HL-60 (cell line): ENCODE measurements at regions not wholly inside any gene's neighbourhood (a gene's known extent, or its start where the extent isn't known, plus 50 kb on each side); places are given as distances from the start of the nearest gene placed in this dataset.

ENCODE experiments used
- DNase-seq, 2 experiments: peaks; one replicate each; pipeline ENCODE4 v3.0.0-alpha.2; 2010 to 2020; ENCODE audit warnings: low read depth in 1 of 2, low spot score in 1 of 2
- H3K27ac ChIP-seq: fragments of 250-450 bp; sonication (Bioruptor Pico); replicated peaks from 2 replicates; pipeline ENCODE4 v1.5.1; 2020; ENCODE audit warnings: mild to moderate bottlenecking, moderate library complexity
- H3K27me3 ChIP-seq: fragments of 250-450 bp; sonication (Bioruptor Pico); 2 replicates; pipeline ENCODE4 v1.5.1; 2021; ENCODE audit warnings: mild to moderate bottlenecking, moderate library complexity; ENCODE audit not compliant: insufficient read depth, poor library complexity, severe bottlenecking
- H3K4me3 ChIP-seq: replicated peaks from 2 replicates; pipeline ENCODE4 v1.5.1; 2011; ENCODE audit warnings: mild to moderate bottlenecking, control low read depth, low read length; ENCODE audit not compliant: insufficient read depth
- GABPA ChIP-seq: IDR thresholded peaks from 2 replicates; pipeline ENCODE4 v1.6.1; 2012; ENCODE audit warnings: low read depth
- POLR2AphosphoS5 ChIP-seq: IDR thresholded peaks from 2 replicates; pipeline ENCODE4 v1.6.1; 2012; ENCODE audit warnings: low read depth
- SPI1 ChIP-seq: IDR thresholded peaks from 2 replicates; pipeline ENCODE4 v1.6.1; 2012; ENCODE audit warnings: low read depth, mild to moderate bottlenecking, borderline replicate concordance
- TF ChIP-seq, protein P1 (sequence below): IDR thresholded peaks from one replicate; pipeline ENCODE4 v1.5.1; 2011; ENCODE audit warnings: low read length, control low read depth, inconsistent platforms; ENCODE audit not compliant: insufficient read depth
- TF ChIP-seq, protein P2 (sequence below): IDR thresholded peaks from 2 replicates; pipeline ENCODE4 v1.6.1; 2012; ENCODE audit warnings: low read depth; ENCODE audit not compliant: insufficient replicate concordance

DNA sequence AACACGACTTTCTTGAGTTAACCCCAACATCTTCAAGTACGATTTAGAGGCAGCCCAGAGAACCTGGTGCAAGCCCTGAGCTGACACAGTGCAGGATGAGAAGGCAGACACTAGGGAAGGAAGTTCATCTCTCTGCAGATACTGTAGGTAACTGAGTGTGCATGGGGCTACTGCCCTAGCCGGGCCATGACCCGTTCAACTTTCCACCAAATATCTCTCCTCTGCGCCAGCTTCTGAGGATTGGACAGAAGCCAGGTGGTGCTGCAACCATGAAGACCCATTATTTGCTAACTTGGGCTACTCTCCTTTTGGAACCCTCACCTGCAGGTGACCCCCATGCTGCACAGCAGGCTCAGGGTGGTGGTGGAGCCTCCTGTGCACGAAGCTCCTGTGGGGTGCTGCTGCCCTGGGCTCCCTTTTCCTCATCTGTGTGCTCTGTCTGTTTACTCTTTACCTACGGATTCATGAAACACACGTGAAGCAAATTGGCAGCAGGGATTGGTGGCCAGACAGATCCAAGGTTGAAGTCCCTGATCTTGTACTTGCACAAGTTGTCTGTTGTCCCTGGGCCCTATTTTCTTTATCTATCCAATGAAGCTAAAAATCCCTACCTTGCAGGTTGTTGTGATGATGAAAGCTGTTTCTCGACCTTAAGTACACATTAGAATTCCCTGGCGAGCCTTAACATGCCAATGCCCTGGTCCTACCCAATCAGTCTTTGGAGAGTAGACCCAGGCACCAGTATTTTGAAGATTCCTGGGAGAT is 227.8 kb downstream of the LACC1 start:
- DNase-seq = no peak
- no peak overlapping the region for H3K27ac ChIP-seq
- H3K4me3 ChIP-seq = no peak overlapping the region
- TF ChIP-seq POLR2AphosphoS5 (no peak), SPI1 (no peak), GABPA (no peak)
- TF ChIP-seq, protein P1, sequence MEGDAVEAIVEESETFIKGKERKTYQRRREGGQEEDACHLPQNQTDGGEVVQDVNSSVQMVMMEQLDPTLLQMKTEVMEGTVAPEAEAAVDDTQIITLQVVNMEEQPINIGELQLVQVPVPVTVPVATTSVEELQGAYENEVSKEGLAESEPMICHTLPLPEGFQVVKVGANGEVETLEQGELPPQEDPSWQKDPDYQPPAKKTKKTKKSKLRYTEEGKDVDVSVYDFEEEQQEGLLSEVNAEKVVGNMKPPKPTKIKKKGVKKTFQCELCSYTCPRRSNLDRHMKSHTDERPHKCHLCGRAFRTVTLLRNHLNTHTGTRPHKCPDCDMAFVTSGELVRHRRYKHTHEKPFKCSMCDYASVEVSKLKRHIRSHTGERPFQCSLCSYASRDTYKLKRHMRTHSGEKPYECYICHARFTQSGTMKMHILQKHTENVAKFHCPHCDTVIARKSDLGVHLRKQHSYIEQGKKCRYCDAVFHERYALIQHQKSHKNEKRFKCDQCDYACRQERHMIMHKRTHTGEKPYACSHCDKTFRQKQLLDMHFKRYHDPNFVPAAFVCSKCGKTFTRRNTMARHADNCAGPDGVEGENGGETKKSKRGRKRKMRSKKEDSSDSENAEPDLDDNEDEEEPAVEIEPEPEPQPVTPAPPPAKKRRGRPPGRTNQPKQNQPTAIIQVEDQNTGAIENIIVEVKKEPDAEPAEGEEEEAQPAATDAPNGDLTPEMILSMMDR = no peak
- TF ChIP-seq, protein P2, sequence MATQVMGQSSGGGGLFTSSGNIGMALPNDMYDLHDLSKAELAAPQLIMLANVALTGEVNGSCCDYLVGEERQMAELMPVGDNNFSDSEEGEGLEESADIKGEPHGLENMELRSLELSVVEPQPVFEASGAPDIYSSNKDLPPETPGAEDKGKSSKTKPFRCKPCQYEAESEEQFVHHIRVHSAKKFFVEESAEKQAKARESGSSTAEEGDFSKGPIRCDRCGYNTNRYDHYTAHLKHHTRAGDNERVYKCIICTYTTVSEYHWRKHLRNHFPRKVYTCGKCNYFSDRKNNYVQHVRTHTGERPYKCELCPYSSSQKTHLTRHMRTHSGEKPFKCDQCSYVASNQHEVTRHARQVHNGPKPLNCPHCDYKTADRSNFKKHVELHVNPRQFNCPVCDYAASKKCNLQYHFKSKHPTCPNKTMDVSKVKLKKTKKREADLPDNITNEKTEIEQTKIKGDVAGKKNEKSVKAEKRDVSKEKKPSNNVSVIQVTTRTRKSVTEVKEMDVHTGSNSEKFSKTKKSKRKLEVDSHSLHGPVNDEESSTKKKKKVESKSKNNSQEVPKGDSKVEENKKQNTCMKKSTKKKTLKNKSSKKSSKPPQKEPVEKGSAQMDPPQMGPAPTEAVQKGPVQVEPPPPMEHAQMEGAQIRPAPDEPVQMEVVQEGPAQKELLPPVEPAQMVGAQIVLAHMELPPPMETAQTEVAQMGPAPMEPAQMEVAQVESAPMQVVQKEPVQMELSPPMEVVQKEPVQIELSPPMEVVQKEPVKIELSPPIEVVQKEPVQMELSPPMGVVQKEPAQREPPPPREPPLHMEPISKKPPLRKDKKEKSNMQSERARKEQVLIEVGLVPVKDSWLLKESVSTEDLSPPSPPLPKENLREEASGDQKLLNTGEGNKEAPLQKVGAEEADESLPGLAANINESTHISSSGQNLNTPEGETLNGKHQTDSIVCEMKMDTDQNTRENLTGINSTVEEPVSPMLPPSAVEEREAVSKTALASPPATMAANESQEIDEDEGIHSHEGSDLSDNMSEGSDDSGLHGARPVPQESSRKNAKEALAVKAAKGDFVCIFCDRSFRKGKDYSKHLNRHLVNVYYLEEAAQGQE = no peak
- H3K27me3 ChIP-seq = no peaks in the 10 kb centered on the region

DNA sequence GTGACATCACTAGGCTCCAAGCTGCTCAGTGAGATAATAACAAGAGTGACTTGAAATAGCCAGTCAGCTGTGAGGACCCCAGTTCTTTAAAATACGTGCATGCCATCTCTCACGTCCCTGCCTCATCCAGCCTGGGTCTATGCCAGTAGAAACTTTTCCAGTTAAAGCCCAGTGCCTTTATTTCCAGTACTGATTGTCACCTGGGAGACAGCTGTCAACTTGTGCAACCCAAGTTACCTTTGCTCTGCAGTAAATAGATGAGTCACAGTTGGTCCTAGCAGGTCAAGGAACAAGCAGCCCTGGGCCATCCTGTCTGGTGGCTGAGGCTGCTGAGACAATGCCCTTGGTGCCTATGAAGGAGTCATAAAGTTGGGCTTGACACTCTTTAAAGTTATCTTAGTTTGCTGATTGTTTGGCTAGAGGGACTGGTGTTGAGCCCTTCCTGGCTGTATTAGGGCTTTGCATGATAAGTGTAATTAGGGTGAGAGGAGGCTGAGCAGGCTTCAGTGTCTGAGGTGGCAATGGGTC is 228.7 kb downstream of the LACC1 start:
- Histone ChIP-seq H3K27ac (no peak overlapping the region), H3K4me3 (no peak overlapping the region), H3K27me3 (no peaks in the 10 kb centered on the region)
- no peak for DNase-seq
- TF ChIP-seq POLR2AphosphoS5 (no peak), SPI1 (no peak), GABPA (no peak)
- TF ChIP-seq, protein P1 = no peak
- TF ChIP-seq, protein P2 = no peak

DNA sequence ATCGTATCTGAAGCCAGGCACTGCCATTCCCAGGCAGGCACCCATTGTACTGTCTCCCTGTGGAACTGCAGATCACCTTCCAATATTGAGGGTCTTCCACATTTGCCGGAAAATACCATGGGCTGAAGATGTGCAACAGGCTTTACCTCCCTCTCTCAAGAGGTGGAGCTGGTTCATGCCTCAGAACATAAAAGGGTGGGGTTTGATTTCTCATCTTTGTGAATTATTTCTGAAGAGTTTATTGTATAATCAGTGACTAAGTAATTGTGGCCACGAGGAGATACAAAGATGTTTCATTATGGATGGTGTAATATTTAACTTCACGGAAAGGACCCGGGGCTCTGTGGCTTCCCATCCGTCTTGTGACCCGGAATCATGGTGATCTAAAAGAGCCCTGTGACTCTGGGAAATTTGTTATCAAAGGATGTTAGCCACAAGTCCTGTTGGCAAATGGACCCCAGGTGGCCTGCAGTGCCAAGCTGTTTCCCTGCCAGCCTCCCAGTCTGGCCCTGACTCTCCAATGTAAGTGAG is 230.5 kb downstream of the LACC1 start:
- Histone ChIP-seq H3K4me3 (no peak overlapping the region), H3K27me3 (no peaks in the 10 kb centered on the region), H3K27ac (no peak overlapping the region)
- TF ChIP-seq, protein P1 = no peak
- TF ChIP-seq POLR2AphosphoS5 (no peak), SPI1 (no peak), GABPA (no peak)
- TF ChIP-seq, protein P2 = no peak
- DNase-seq = no peak
